Skeletal muscle cell (primary cell): ENCODE measurements at regions not wholly inside any gene's neighbourhood (a gene's known extent, or its start where the extent isn't known, plus 50 kb on each side); places are given as distances from the start of the nearest gene placed in this dataset.
A peak's percentile ranks its signal among the peaks of the same experiment; 100 is the strongest.

Experiments
- DNase-seq: peaks from one replicate; pipeline ENCODE4 v3.0.0-alpha.2; 2010; ENCODE audit warnings: low read depth
- H3K4me3 ChIP-seq: 2 replicates; pipeline ENCODE4 v1.5.1; 2011; ENCODE audit warnings: low read depth, mild to moderate bottlenecking, control low read depth, low read length, moderate library complexity

- no peak for DNase-seq
Measured at GRCh38 chr6:44652547-44652946, 265.0 kb downstream of the CDC5L start.

GRCh38 chr6:44653091-44653490 lies 265.6 kb downstream of the CDC5L start:
- H3K4me3 ChIP-seq = no peak overlapping the region

More at GRCh38 chr6:44652547-44652946, 265.0 kb downstream of the CDC5L start:
- no peak overlapping the region for H3K4me3 ChIP-seq

GRCh38 chr6:44653761-44654218 lies 266.3 kb downstream of the CDC5L start:
- H3K4me3 ChIP-seq = no peak overlapping the region
- no peak for DNase-seq

More at GRCh38 chr6:44653091-44653490, 265.6 kb downstream of the CDC5L start:
- DNase-seq = no peak

GRCh38 chr6:44655412-44656342 lies 268.2 kb downstream of the CDC5L start:
- DNase-seq = peak; percentile 62
- no peak overlapping the region for H3K4me3 ChIP-seq

GRCh38 chr6:44656691-44657090 lies 269.2 kb downstream of the CDC5L start:
- H3K4me3 ChIP-seq = no peak overlapping the region
- DNase-seq = no peak

- no peak overlapping the region for H3K4me3 ChIP-seq
- DNase-seq = no peak
Measured at GRCh38 chr6:44657206-44657819, 269.8 kb downstream of the CDC5L start.

GRCh38 chr6:44658571-44658970 lies 271.1 kb downstream of the CDC5L start:
- no peak overlapping the region for H3K4me3 ChIP-seq
- DNase-seq = no peak

- H3K4me3 ChIP-seq = no peak overlapping the region
- DNase-seq = no peak
Measured at GRCh38 chr6:44659726-44660125, 272.2 kb downstream of the CDC5L start.

GRCh38 chr6:44660561-44661220 lies 273.2 kb downstream of the CDC5L start:
- no peak for DNase-seq
- H3K4me3 ChIP-seq = no peak overlapping the region

- H3K4me3 ChIP-seq = no peak overlapping the region
- no peak for DNase-seq
Measured at GRCh38 chr6:44661221-44662008, 273.9 kb downstream of the CDC5L start.

- no peak for DNase-seq
- no peak overlapping the region for H3K4me3 ChIP-seq
Measured at GRCh38 chr6:44662461-44663121, 275.1 kb downstream of the CDC5L start.

- H3K4me3 ChIP-seq = no peak overlapping the region
Measured at GRCh38 chr6:44663860-44664634, 276.5 kb downstream of the CDC5L start.

GRCh38 chr6:44664716-44665115 lies 277.2 kb downstream of the CDC5L start:
- DNase-seq = no peak
- no peak overlapping the region for H3K4me3 ChIP-seq

More at GRCh38 chr6:44663860-44664634, 276.5 kb downstream of the CDC5L start:
- no peak for DNase-seq

- H3K4me3 ChIP-seq = no peak overlapping the region
- DNase-seq = no peak
Measured at GRCh38 chr6:44665143-44665542, 277.6 kb downstream of the CDC5L start.

- no peak overlapping the region for H3K4me3 ChIP-seq
- no peak for DNase-seq
Measured at GRCh38 chr6:44665683-44666082, 278.2 kb downstream of the CDC5L start.

- no peak overlapping the region for H3K4me3 ChIP-seq
- no peak for DNase-seq
Measured at GRCh38 chr6:44666324-44666723, 278.8 kb downstream of the CDC5L start.

- peak; percentile 87 for DNase-seq
- H3K4me3 ChIP-seq = no peak overlapping the region
Measured at GRCh38 chr6:44667226-44667625, 279.7 kb downstream of the CDC5L start.
